NCI-H128 (cell line): ENCODE measurements at regions not wholly inside any gene's neighbourhood (a gene's known extent, or its start where the extent isn't known, plus 50 kb on each side); places are given as distances from the start of the nearest gene placed in this dataset.

Source experiments
- DNase-seq: peaks from one replicate; lab custom pipeline; 2025; ENCODE audit not compliant: unreplicated experiment; lab: John Stamatoyannopoulos, UW

GRCh38 chr16:54812229-54812628 is 118.4 kb upstream of the IRX5 start:
- no peak for DNase-seq

- DNase-seq, result no peak
These were observed 121.8 kb upstream of the IRX5 start for GRCh38 chr16:54808890-54809289.

DNA sequence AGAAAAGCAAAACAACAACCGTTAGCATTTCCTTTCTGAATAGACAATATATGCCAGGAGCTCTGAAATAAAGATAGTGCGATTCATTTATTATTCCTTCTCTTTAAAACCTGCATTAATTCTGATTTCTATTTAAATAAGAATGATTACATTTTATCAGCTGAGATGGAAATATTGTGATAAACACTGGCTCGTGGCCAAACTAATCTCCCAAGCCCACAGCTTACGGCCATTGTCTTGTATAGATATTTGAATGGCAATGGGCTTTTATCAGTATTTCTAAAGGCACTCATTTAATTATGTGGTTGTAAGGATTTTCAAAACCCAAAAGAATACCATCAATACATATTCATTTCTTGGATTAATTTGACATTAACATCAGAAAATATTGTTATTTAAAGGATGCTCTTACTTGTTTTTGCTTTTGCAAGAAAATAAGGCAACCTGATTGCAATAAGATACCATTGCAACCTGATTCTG is 123.7 kb upstream of the IRX5 start:
- DNase-seq, result no peak

DNA sequence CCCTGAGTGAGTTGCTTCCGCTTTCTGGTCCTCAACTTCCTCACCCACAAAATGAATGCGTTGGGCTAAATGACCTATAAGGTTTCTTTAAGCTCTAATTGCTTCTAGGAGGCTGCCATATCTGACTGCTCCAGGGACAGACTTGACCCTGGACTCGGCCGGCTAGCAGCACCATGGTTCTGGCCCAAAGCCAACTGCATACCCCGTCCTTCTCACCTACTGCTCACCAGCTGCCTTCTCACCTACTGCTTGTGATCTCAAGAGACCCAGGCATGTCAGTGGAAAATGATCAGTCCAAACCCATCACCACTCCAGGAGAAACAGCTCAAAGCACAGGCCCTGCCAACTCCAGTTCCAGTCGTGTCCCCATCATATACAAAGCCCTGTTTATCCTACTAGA is 124.3 kb upstream of the IRX5 start:
- DNase-seq, result no peak

DNA sequence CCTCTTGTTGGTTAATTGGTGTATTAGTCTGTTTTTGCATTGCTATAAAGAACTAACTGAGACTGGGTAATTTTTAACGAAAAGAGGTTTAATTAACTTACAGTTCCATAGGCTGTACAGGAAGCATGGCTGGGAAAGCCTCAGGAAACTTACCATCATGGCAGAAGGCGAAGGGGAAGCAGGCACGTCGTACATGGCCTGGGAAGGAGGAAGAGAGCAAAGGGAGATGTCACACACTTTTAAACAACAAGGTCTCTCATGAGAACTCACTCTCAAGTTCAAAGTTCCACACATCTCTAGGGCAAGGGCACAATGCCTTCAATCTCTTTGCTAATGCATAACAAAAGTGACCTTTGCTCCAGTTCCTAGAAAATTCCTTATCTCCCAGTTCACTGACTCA is 125.0 kb upstream of the IRX5 start:
- DNase-seq, result no peak

DNA sequence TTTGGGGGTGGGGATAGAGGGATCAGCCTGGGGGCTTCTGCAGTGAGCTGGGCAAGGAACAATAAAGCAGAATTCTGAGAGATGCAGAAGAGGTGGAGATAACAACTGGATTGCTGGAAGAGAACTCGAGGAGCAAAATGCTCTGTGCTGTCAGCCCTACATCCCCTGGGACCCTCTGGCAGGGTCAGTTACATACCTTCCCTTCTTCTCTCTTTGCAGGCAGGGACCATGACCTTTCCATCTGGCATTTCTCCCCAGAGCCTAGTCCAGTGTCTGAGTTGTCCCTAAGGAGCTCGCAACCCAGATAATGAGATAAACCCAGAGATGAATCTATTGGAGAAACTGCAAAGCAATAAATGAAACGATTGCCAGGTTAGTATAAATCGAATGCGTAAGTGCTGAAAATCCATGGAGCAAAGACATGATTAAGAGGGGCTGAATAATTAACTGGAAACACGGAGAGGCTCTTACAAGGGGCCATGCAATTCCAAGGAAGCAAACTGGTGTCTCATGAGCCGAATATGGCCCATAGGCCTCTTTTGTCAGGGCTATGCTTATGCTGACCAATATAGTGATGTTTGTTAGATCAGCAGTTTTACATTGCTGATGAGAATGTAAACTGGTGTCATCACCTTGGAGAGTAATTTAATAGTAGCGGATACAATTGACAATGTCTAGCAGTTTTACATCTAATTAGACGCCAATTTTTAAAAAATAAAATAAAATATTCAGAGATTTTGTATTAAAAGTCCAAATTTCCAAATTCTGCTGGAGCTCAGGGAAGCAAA is 129.4 kb upstream of the IRX5 start:
- DNase-seq, result no peak

- DNase-seq, result no peak
These were observed 132.4 kb upstream of the IRX5 start for GRCh38 chr16:54798267-54798666.

DNA sequence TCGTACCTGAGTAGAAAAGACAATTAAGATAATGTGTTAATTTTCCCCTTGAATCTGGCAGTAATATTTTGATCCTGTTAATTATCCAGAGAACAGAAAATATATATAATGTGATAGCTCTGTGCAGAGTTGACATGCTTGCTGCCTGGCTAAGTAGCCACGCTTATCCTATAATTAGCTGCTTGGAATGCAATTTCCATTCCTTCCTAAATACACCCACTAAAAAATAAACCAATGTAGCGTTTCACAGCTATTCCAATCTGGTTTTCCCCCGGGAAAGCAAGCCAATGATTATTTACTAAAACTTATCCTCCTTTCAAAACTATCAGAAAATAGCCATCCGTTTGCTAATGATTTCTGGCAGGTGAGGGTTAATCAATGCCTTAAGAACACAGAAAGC is 134.5 kb upstream of the IRX5 start:
- no peak for DNase-seq

- no peak for DNase-seq
These were observed 137.9 kb upstream of the IRX5 start for GRCh38 chr16:54792811-54793210.

DNA sequence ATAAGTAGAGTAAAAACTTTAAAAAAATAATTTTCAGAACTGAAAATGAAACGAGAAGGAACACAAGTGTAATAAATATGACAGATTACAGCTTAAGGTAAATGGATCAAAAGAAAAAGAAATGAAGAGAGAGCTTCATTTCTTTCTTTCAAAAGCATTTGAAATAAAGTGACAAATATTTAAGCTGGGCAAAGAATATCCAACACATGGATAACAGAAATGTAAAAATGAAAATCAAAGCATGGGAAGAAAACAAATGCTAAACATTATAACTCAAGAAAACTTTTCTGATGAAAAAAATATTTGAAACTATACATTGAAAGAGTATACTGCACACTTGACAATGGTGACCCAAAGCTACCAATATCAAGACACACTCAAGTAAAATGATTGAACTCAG is 143.6 kb upstream of the IRX5 start:
- no peak for DNase-seq

DNA sequence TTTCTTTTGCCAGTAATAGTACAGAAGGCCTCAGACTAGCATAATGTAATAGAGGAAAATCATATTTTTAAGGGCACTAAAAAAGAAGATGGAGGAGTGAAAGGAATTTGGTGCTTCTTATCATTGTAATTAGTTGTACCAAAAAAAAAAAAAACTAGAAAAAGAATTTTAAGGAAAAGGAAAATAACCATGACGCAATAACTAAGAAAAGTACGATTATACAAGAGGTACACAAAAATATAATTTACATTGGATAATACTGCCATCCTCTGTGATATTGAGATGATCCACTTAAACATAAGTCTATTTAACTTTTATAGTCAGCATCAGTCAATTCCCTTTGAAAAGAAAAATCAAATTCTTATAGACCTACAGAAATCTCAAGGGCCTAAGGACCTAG is 146.7 kb upstream of the IRX5 start:
- no peak for DNase-seq

DNA sequence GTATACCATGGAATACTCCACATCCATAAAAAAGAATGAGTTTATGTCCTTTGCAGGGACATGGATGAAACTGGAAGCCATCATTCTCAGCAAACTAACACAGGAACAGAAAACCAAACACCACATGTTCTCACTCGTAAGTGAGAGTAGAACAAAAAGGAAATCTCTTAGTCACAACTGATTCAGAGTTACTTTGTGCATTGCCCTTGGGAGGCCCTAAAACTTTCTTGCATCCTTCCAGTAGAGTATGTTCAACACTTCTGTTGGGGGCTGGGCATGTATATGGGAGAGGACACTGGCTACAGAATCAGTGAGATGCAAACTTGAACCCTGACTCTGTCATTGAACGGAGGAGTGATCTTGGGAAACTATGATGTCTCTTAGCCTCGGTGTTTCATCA is 147.4 kb upstream of the IRX5 start:
- no peak for DNase-seq

DNA sequence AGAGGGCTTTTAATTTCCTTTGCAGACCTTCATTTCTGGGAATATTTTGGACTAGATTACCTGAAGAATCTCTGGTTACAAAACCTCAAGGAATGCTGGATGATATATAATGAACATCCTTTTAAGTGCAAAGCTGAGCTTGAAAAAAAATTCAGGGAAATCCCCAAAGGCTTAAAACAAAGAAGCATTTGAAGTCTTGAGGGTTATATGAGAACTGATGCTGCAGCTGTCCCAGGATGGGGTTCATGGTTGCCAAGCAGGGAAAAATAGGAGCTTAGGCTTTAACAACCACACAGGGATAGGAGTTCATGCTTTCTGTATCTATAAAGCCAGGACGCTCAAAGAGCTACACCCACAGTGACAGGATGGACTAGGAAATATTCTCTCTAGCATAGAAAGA is 150.4 kb upstream of the IRX5 start:
- DNase-seq, result no peak

DNA sequence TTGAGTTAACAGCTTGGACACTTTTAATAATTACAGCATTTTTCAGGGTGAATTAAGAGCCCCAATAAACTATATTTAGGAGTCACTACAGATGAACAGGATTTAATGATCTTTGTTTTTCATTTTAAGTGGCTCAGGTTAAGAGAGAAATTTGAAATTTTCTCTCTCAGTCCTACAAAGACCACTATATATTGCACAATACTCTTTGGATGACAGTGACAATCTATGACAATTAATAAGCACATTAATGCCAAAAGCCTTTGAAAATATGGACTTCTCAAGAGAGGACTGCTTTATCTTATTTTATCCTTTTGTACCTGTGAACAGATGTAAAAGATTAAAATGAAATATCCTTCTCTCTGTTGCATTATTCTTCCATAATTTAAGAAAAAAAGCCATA is 151.1 kb upstream of the IRX5 start:
- no peak for DNase-seq

DNA sequence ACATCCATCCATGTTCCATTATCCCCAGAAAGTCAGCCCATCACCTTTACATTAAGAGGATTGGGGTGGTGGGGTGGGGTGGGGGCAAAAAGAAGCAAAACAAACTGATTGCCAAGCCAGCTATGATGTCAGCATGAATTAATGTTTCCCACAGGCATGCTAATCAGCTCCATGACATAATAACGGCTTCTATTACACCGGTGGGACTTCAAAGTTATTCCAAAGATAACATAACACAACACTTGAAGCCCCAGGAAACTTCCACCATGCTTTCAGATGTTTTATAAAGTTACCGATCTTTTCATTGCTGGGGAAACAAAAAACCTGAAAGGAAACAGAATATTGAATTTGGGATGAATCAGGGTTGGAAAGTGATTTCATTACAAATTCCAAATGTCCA is 155.9 kb upstream of the IRX5 start:
- no peak for DNase-seq

DNA sequence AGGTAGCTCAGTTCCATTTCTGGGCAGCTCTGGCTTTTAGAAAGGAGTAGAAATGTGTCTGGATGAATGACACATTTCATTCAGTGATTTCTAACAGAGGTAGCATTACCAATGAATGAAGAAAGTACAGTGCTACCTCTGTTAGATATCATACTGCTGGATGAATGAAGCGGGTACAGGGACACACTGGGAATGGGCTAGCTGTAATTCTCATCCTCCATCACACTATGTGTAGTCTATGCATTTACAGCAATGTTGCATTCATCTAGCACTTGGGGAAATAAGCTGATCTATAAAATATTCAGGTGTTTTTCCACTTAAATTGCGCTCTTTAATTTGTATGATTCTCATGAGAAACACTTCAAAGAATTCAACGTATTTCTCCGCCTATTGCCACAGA is 158.3 kb upstream of the IRX5 start:
- no peak for DNase-seq

GRCh38 chr16:54766355-54766754 is 164.3 kb upstream of the IRX5 start:
- no peak for DNase-seq

GRCh38 chr16:54750249-54750648 is 180.4 kb upstream of the IRX5 start:
- DNase-seq, result no peak

DNA sequence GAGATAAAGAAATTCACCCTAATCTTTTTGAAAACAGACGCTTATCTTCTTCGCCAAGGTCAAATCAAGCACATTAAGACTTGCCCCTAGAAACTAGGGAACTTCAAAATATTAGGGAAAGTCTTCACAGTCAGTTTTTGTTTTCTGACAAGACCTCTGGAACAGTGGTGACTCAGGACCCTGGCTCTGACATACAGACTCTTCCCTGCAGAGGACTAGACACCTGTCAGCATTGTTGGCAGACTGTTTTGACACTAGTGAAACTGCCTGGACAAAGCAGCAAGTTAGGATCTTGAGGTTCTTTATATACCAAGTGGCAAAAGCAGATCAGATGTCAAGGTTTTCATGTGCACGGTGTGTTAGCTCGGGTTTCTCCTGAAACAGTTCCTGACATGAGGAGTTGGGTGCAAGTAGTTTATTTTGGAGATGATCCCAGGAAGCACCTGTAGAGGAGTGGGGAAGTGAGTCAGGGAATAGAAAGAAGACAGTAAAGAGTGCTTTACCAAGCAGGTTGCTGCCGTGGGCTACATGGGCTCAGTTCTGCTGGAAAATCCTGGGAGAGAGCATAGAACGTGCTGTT is 182.0 kb upstream of the IRX5 start:
- no peak for DNase-seq

GRCh38 chr16:54746596-54746995 is 184.1 kb upstream of the IRX5 start:
- DNase-seq, result no peak

DNA sequence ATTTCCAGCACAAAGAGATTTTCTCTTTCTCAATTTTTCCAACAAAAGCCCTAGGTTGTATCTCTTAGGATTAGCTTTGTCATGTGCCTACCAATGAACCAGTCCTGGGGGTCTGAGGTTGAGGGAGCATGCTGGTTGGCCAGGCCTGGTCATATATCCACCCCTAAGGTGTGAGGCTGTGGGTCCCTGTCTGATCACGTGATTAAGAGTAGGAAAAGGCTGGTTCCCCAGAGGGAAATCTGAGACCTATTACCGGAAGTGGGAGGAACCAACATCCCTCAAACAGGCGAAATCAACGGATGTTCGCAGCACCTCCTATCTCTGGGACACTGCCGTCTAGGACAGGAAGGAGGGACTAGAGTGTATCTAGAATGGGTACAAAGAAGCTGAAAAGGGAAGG is 185.7 kb upstream of the IRX5 start:
- DNase-seq, result no peak

GRCh38 chr16:54742436-54742835 is 188.2 kb upstream of the IRX5 start:
- DNase-seq, result no peak

GRCh38 chr16:54739381-54739780 is 191.3 kb upstream of the IRX5 start:
- no peak for DNase-seq
